ENCODE measurements at regions not wholly inside any gene's neighbourhood (a gene's known extent, or its start where the extent isn't known, plus 50 kb on each side); places are given as distances from the start of the nearest gene placed in this dataset.

- H3K4me3 Mint-ChIP-seq, result no peak overlapping the region
Observed at GRCh38 chrX:5449323-5449722, 779.3 kb downstream of the NLGN4X start.

More at GRCh38 chrX:5449323-5449722, 779.3 kb downstream of the NLGN4X start:
- ATAC-seq, result no peak
- Histone ChIP-seq H3K27me3 (ENCODE audit: insufficient read depth) (no peaks in the 10 kb centered on the region), H3K36me3 (ENCODE audit: insufficient read depth) (no peaks in the 10 kb centered on the region), H3K4me2 (no peak overlapping the region), H3K79me2 (replicated peaks; ENCODE audit: insufficient read depth) (no peaks in the 10 kb centered on the region), H3K4me3 (no peak overlapping the region), H4K20me1 (replicated peaks; ENCODE audit: insufficient read depth) (no peaks in the 10 kb centered on the region), H3F3A (replicated peaks; ENCODE audit: low read depth) (no peaks in the 10 kb centered on the region), H3K27ac (ENCODE audit: low read depth) (no peak overlapping the region), H3K4me1 (ENCODE audit: insufficient read depth) (no peaks in the 10 kb centered on the region), H2AFZ (no peak overlapping the region), H3K9me2 (ENCODE audit: insufficient read depth) (no peaks in the 10 kb centered on the region)
- no peak for TF ChIP-seq ZNF462 (CRISPR knock-in tag; IDR thresholded peaks at IDR 0.05)
- no peak for TF ChIP-seq EZH2phosphoT487 (IDR thresholded peaks at IDR 0.05; ENCODE audit: unreplicated experiment)
- TF ChIP-seq CREB1 (CRISPR knock-in tag; IDR thresholded peaks at IDR 0.05; ENCODE audit: low read depth), result no peak
- TF ChIP-seq STAT1 (IDR thresholded peaks at IDR 0.05; ENCODE audit: unreplicated experiment), result no peak
- no peak for TF ChIP-seq JUNB (IDR thresholded peaks at IDR 0.05; ENCODE audit: unreplicated experiment)
- no peak for TF ChIP-seq EZH2 (IDR thresholded peaks at IDR 0.05; ENCODE audit: low read depth, unreplicated experiment)
- TF ChIP-seq ZNF331 (CRISPR knock-in tag; IDR thresholded peaks at IDR 0.05; ENCODE audit: low read depth), result no peak
- TF ChIP-seq ETS1 (IDR thresholded peaks at IDR 0.05), result no peak
- no peak for TF ChIP-seq POLR2AphosphoS5 (IDR thresholded peaks at IDR 0.05; ENCODE audit: low read depth)
- no peak for TF ChIP-seq REST (IDR thresholded peaks at IDR 0.05; ENCODE audit: unreplicated experiment)
- TF ChIP-seq NANOG (IDR thresholded peaks at IDR 0.05; ENCODE audit: borderline replicate concordance), result no peak
- no peak for TF ChIP-seq CTCF (conservative IDR thresholded peaks at IDR 0.05; ENCODE audit: low read depth in 2 of 2)
- no peaks in the 10 kb centered on the region for H3K9me3 Mint-ChIP-seq
- DNase-seq (ENCODE audit: low spot score), result no peak
- no peaks in the 10 kb centered on the region for H3K4me1 Mint-ChIP-seq
- H3K27ac Mint-ChIP-seq, result no peak overlapping the region
- H3K27me3 Mint-ChIP-seq (ENCODE audit: insufficient read depth, low read depth, poor library complexity), result no peaks in the 10 kb centered on the region
- H3K36me3 Mint-ChIP-seq (ENCODE audit: low read depth), result no peaks in the 10 kb centered on the region
